ENCODE measurements at regions not wholly inside any gene's neighbourhood (a gene's known extent, or its start where the extent isn't known, plus 50 kb on each side); places are given as distances from the start of the nearest gene placed in this dataset.

DNA sequence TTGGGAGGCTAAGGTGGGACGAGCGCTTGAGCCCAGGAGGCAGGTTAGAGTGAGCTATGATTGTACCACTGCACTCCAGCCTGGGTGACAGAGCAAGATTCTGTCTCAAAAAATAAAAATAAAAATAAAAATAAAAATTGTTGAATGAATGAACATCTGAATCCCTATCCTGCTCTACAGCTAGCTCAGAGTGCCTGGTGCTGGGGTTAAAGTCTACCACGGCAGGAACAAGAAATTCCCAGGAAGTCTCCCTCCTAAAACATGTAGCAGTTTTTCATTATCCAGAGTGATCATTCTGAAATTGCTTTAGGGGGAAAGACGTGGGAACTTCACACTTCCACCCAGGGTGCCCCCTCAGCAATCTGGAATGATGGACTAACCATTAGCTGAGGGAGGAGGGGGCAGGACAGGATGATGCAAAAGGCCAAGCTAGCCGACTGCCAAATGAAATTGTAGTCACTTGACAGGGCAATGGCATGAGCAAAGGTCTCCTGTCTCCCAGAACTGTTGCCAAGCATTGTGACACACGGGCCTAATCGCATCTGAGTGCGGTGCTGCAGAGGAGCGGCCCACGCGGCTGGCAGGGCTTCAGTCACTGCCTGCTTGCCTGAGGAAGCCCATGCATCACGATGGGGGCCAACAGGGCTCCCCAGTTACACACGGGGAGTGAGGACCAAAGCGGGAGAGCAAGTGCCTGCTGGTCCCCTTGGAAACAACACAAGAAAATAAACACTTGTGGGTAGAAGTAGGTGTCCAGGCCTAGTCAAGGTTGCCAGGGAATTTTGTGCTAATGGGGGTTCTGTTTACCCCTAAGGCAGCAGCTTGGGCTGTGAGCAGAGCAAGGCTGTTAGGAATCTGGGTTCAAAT is 85.7 kb downstream of the NENF start:
- TF ChIP-seq, protein P1, sequence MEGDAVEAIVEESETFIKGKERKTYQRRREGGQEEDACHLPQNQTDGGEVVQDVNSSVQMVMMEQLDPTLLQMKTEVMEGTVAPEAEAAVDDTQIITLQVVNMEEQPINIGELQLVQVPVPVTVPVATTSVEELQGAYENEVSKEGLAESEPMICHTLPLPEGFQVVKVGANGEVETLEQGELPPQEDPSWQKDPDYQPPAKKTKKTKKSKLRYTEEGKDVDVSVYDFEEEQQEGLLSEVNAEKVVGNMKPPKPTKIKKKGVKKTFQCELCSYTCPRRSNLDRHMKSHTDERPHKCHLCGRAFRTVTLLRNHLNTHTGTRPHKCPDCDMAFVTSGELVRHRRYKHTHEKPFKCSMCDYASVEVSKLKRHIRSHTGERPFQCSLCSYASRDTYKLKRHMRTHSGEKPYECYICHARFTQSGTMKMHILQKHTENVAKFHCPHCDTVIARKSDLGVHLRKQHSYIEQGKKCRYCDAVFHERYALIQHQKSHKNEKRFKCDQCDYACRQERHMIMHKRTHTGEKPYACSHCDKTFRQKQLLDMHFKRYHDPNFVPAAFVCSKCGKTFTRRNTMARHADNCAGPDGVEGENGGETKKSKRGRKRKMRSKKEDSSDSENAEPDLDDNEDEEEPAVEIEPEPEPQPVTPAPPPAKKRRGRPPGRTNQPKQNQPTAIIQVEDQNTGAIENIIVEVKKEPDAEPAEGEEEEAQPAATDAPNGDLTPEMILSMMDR (IDR thresholded peaks at IDR 0.05; ENCODE audit: low read length) = no peak
- no peak for TF ChIP-seq EZH2 (optimal IDR thresholded peaks at IDR 0.05; ENCODE audit: low read depth, low read length)
